BJ (cell line): ENCODE measurements at regions not wholly inside any gene's neighbourhood (a gene's known extent, or its start where the extent isn't known, plus 50 kb on each side); places are given as distances from the start of the nearest gene placed in this dataset.

ENCODE experiments used
- CTCF ChIA-PET: fragments of 350-600 bp; formaldehyde crosslinking; extraction: SDS; loops from one replicate; lab custom pipeline; 2021; ENCODE audit warnings: antibody characterized with exemption, inconsistent platforms; lab: Yijun Ruan, JAX
- POLR2A ChIA-PET: fragments of 300-600 bp; sonication (Branson Sonifier 250); formaldehyde crosslinking; extraction: SDS; loops from one replicate; lab custom pipeline; 2021; ENCODE audit warnings: antibody characterized with exemption; lab: Charles Lee
- DNase-seq: peaks from one replicate; pipeline ENCODE4 v3.0.0-alpha.2; 2011; ENCODE audit warnings: low read depth
- H3K27me3 ChIP-seq: 2 replicates; pipeline ENCODE4 v1.6.0; 2011; ENCODE audit warnings: low read length; ENCODE audit not compliant: control insufficient read depth, insufficient read depth
- H3K36me3 ChIP-seq: 2 replicates; pipeline ENCODE4 v1.5.1; 2011; ENCODE audit warnings: low read length; ENCODE audit not compliant: control insufficient read depth, insufficient read depth
- H3K4me3 ChIP-seq: 2 replicates; pipeline ENCODE4 v1.5.1; 2011; ENCODE audit warnings: low read depth, mild to moderate bottlenecking, control low read depth, low read length
- CTCF ChIP-seq: IDR thresholded peaks from 2 replicates; pipeline ENCODE4 v1.5.1; 2011; ENCODE audit warnings: low read depth, mild to moderate bottlenecking, control low read depth, inconsistent platforms, low read length, moderate library complexity; ENCODE audit not compliant: insufficient read depth

- Histone ChIP-seq H3K27me3 (no peaks in the 10 kb centered on the region), H3K36me3 (no peaks in the 10 kb centered on the region), H3K4me3 (no peak overlapping the region)
- ChIA-PET POLR2A (no interaction called here), CTCF (interaction anchor here (0.6 kb wide), 1 partner anchor 104 kb away, joined by 3 read pairs; the partner anchor contains the start of gene DPT)
- TF ChIP-seq CTCF, result no peak
- DNase-seq, result no peak
Measured at GRCh38 chr1:168832661-168833060, 103.7 kb upstream of the DPT start.

DNA sequence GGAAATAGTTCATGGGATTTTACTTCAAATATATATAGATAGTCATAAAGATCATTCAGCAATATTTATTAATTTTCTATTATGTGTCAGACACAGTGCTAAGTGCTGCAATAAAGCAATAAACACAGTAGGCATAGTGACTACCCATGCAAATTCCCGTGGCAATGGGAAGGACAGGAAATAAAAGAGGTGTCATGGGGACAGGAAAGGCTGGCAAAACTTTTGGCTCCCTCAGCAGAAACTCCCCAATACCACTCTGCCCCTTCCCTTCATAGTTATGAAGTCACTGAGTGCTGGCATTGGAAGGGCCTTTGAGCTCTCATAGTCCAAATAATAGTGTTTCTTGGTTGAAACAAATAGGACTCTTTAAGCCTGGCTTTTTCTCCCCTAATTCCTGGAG, 104.4 kb upstream of the DPT start:
- TF ChIP-seq CTCF, result no peak
- no peaks in the 10 kb centered on the region for H3K27me3 ChIP-seq
- H3K4me3 ChIP-seq, result no peak overlapping the region
- POLR2A ChIA-PET, result interaction anchor here (0.6 kb wide), 1 partner anchor 585 kb away, joined by 3 read pairs; no protein-coding TSS in a partner anchor
- no peak for DNase-seq
- CTCF ChIA-PET, result interaction anchor here (1.4 kb wide), 1 partner anchor 11 kb away, joined by 4 read pairs; no protein-coding TSS in a partner anchor
- no peaks in the 10 kb centered on the region for H3K36me3 ChIP-seq

DNA sequence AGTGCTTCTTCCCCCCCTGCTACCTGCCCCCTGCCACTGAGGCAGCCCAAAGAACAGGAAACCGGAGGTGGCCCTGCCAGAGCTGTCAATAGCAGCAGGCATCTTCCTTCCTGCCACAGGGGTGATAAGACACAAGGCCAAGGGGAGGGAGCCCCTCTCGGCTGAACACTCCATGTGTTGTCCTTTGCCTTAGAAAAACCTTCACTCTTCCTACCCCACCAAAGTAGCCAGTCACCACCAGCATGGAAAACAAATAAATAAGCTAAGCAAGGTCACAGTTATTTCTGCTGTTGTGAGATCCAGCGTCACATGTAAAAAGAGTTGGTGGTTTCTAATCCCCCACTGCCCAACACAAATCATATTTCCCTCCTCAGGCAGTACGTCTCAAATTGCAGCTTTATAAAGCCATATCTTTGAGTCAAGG, 104.8 kb upstream of the DPT start:
- no peak overlapping the region for H3K4me3 ChIP-seq
- no peak for TF ChIP-seq CTCF
- no peaks in the 10 kb centered on the region for H3K36me3 ChIP-seq
- H3K27me3 ChIP-seq, result no peaks in the 10 kb centered on the region
- ChIA-PET POLR2A (interaction anchor here (0.6 kb wide), 1 partner anchor 584 kb away, joined by 3 read pairs; no protein-coding TSS in a partner anchor), CTCF (interaction anchor here (1.4 kb wide), 1 partner anchor 11 kb away, joined by 4 read pairs; no protein-coding TSS in a partner anchor)
- DNase-seq, result no peak

DNA sequence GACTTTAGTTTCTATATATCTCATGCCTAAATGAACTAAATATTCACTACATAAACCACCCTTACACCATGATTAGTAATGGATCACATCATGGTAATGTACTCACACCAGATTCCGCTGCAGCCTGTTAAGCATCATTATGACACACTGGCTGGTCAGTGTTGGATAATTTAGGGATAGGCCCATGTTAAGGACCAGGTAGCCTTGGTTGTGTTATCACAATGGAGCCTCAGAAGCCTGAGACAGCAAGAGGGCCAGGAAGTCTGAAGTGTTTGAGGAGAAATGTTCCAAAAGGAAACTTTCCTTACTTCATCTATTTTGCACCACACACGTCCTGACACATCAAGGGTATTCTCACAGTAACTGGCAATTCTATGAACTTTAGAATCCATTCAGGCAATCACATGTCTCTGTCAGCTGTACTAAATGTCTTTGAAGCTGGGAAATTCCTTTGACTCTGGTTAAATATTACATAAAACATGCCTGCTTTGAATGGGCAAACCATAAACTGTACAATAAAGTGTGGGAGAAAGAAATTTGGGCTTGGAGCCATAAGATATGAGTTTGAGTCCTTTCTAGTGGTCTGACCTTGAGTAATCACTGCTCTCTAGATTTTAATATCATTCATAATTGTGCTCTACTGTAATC, 105.3 kb upstream of the DPT start:
- no peak overlapping the region for H3K4me3 ChIP-seq
- no peak for TF ChIP-seq CTCF
- no peaks in the 10 kb centered on the region for H3K36me3 ChIP-seq
- no peaks in the 10 kb centered on the region for H3K27me3 ChIP-seq
- ChIA-PET CTCF (interaction anchor here (1.4 kb wide), 1 partner anchor 12 kb away, joined by 4 read pairs; no protein-coding TSS in a partner anchor), POLR2A (no interaction called here)
- no peak for DNase-seq

DNA sequence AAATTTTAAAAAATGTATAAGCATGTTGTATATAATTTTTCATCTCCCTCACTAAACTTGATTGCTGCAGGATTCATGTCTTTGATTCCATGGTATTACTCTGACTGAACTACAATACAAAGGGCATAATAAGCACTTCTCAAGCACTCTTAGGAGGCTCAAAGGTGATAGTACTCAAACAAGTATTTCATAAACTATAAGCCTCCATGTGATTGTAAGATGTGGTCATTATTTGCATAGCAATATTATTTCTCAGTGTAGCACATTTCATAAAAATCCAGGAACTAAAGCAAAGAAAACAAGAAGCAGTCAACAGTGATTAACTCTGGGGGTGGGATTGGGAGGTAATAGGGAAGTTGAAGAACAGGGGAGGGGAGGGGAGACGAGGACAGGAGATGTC, 106.2 kb upstream of the DPT start:
- no peaks in the 10 kb centered on the region for H3K27me3 ChIP-seq
- TF ChIP-seq CTCF, result no peak
- POLR2A ChIA-PET, result no interaction called here
- no peaks in the 10 kb centered on the region for H3K36me3 ChIP-seq
- no peak for DNase-seq
- CTCF ChIA-PET, result no interaction called here
- no peak overlapping the region for H3K4me3 ChIP-seq
